IMR-90 (cell line): ENCODE measurements at regions not wholly inside any gene's neighbourhood (a gene's known extent, or its start where the extent isn't known, plus 50 kb on each side); places are given as distances from the start of the nearest gene placed in this dataset.

Experiments
- ATAC-seq: fragments of 200-7000 bp; cut with Tn5 transposase; 2 replicates; pipeline ENCODE4 v1.9.1; 2020; ENCODE audit warnings: low read depth, mild to moderate bottlenecking, moderate library complexity
- BruUV-seq: library from RNA; stranded (reverse); fragments of 400-500 nt; replicated peaks from 2 replicates; lab custom pipeline; 2021; lab: Mats Ljungman, UMichigan
- CTCF ChIA-PET: fragments of 300-600 bp; formaldehyde crosslinking; extraction: SDS; loops from one replicate; lab custom pipeline; 2021; ENCODE audit warnings: antibody characterized with exemption; lab: Yijun Ruan, JAX
- POLR2A ChIA-PET: fragments of 300-600 bp; sonication (Branson Sonifier 250); formaldehyde crosslinking; loops from one replicate; lab custom pipeline; 2022; ENCODE audit warnings: antibody characterized with exemption; ENCODE audit not compliant: unreplicated experiment; lab: Charles Lee
- DNase-seq: peaks from one replicate; pipeline ENCODE4 v3.0.0; 2013
- H2AFZ ChIP-seq: replicated peaks from 2 replicates; pipeline ENCODE3; 2013; ENCODE audit warnings: low read length, mild to moderate bottlenecking; ENCODE audit not compliant: poor library complexity
- H2AK5ac ChIP-seq: 2 replicates; pipeline ENCODE4 v1.6.1; 2013; ENCODE audit warnings: low read depth, low read length, inconsistent platforms
- H2AK9ac ChIP-seq: replicated peaks from 2 replicates; pipeline ENCODE3; 2013; ENCODE audit warnings: mild to moderate bottlenecking, low read depth, low read length, moderate library complexity; ENCODE audit not compliant: poor library complexity
- H2BK120ac ChIP-seq: 2 replicates; pipeline ENCODE4 v1.6.1; 2013; ENCODE audit warnings: low read depth, low read length, inconsistent platforms
- H2BK15ac ChIP-seq: 3 replicates; pipeline ENCODE4 v1.6.1; 2013; ENCODE audit warnings: low read depth, low read length, inconsistent platforms
- H2BK20ac ChIP-seq: 2 replicates; pipeline ENCODE4 v1.6.1; 2013; ENCODE audit warnings: low read depth, mild to moderate bottlenecking, inconsistent platforms, low read length, moderate library complexity
- H2BK5ac ChIP-seq: 2 replicates; pipeline ENCODE4 v1.6.1; 2013; ENCODE audit warnings: mild to moderate bottlenecking, low read depth, low read length, inconsistent platforms; ENCODE audit not compliant: poor library complexity, severe bottlenecking
- H3K14ac ChIP-seq: replicated peaks from 2 replicates; pipeline ENCODE4 v1.6.1; 2013; ENCODE audit warnings: low read depth, low read length, inconsistent platforms
- H3K18ac ChIP-seq: 2 replicates; pipeline ENCODE4 v1.6.1; 2013; ENCODE audit warnings: low read depth, low read length, control low read depth
- H3K23ac ChIP-seq: 2 replicates; pipeline ENCODE4 v1.6.1; 2013; ENCODE audit warnings: low read depth, low read length, inconsistent platforms
- H3K27ac ChIP-seq: 2 replicates; pipeline ENCODE4 v1.5.1; 2013; ENCODE audit warnings: mild to moderate bottlenecking, control low read depth, low read length; ENCODE audit not compliant: insufficient read depth
- H3K27me3 ChIP-seq: 2 replicates; pipeline ENCODE4 v1.6.1; 2013; ENCODE audit warnings: low read length; ENCODE audit not compliant: control insufficient read depth, insufficient read depth
- H3K36me3 ChIP-seq: 2 replicates; pipeline ENCODE4 v1.6.1; 2013; ENCODE audit warnings: low read length, mixed read lengths; ENCODE audit not compliant: control insufficient read depth, insufficient read depth
- H3K4ac ChIP-seq: 2 replicates; pipeline ENCODE4 v1.6.1; 2013; ENCODE audit warnings: low read depth, low read length, inconsistent platforms
- H3K4me1 ChIP-seq: 2 replicates; pipeline ENCODE4 v1.6.1; 2013; ENCODE audit warnings: low read length, mixed read lengths; ENCODE audit not compliant: control insufficient read depth, insufficient read depth
- H3K4me2 ChIP-seq: 2 replicates; pipeline ENCODE4 v1.6.1; 2013; ENCODE audit warnings: low read depth, mild to moderate bottlenecking, control low read depth, low read length, moderate library complexity
- H3K4me3 ChIP-seq: 2 replicates; pipeline ENCODE4 v1.5.1; 2013; ENCODE audit warnings: low read depth, mild to moderate bottlenecking, control low read depth, low read length, moderate library complexity; ENCODE audit not compliant: insufficient read depth
- H3K56ac ChIP-seq: 2 replicates; pipeline ENCODE4 v1.6.1; 2013; ENCODE audit warnings: low read length, inconsistent platforms; ENCODE audit not compliant: insufficient read depth; ENCODE audit errors: extremely low read depth
- H3K79me1 ChIP-seq, 2 experiments: 2 replicates each; pipeline ENCODE4 v1.6.1; 2013; ENCODE audit warnings: low read length in 2 of 2, inconsistent platforms in 1 of 2, low read depth in 1 of 2
- H3K9ac ChIP-seq: 2 replicates; pipeline ENCODE4 v1.6.1; 2013; ENCODE audit warnings: low read depth, low read length, control low read depth
- H3K9me1 ChIP-seq: 2 replicates; pipeline ENCODE4 v1.6.1; 2013; ENCODE audit warnings: low read length, inconsistent platforms; ENCODE audit not compliant: insufficient read depth
- H3K9me3 ChIP-seq: 2 replicates; pipeline ENCODE4 v1.6.1; 2013; ENCODE audit warnings: low read length; ENCODE audit not compliant: control insufficient read depth, insufficient read depth
- H4K20me1 ChIP-seq: 2 replicates; pipeline ENCODE4 v1.6.1; 2013; ENCODE audit warnings: low read length, inconsistent platforms; ENCODE audit not compliant: insufficient read depth
- H4K5ac ChIP-seq: 2 replicates; pipeline ENCODE4 v1.6.1; 2013; ENCODE audit warnings: mild to moderate bottlenecking, low read depth, low read length, control low read depth
- H4K8ac ChIP-seq, 2 experiments: 2 replicates each; pipeline ENCODE4 v1.6.1; 2013; ENCODE audit warnings: low read depth in 2 of 2, low read length in 2 of 2, control low read depth in 1 of 2, inconsistent platforms in 1 of 2
- H4K91ac ChIP-seq: 2 replicates; pipeline ENCODE4 v1.6.1; 2013; ENCODE audit warnings: low read depth, low read length, inconsistent platforms; ENCODE audit not compliant: insufficient read depth
- BHLHE40 ChIP-seq: fragments of 150-350 bp; IDR thresholded peaks from 2 replicates; pipeline ENCODE4 v1.6.1; 2016; ENCODE audit warnings: mild to moderate bottlenecking, low read depth, low read length
- CEBPB ChIP-seq: IDR thresholded peaks from 2 replicates; pipeline ENCODE4 v1.6.1; 2012; ENCODE audit warnings: low read depth, low read length, improper control_type of control experiment
- CHD1 ChIP-seq: IDR thresholded peaks from 2 replicates; pipeline ENCODE4 v1.6.1; 2012; ENCODE audit warnings: low read depth, low read length, improper control_type of control experiment
- CTCF ChIP-seq: conservative IDR thresholded peaks from 2 replicates; pipeline ENCODE4 v1.5.1; 2012; ENCODE audit warnings: mild to moderate bottlenecking, low read depth, low read length, improper control_type of control experiment
- ELK1 ChIP-seq: fragments of 150-350 bp; IDR thresholded peaks from 2 replicates; pipeline ENCODE4 v1.6.1; 2016; ENCODE audit warnings: low read depth, mild to moderate bottlenecking, low read length, moderate library complexity, borderline replicate concordance
- FOS ChIP-seq: fragments of 150-350 bp; IDR thresholded peaks from 2 replicates; pipeline ENCODE4 v1.6.1; 2016; ENCODE audit warnings: low read depth, low read length
- MAFK ChIP-seq: IDR thresholded peaks from 2 replicates; pipeline ENCODE4 v1.6.1; 2012; ENCODE audit warnings: low read depth, low read length, improper control_type of control experiment
- MAZ ChIP-seq: IDR thresholded peaks from 2 replicates; pipeline ENCODE4 v1.6.1; 2012; ENCODE audit warnings: low read depth, mild to moderate bottlenecking, low read length, improper control_type of control experiment, moderate library complexity, borderline replicate concordance
- MXI1 ChIP-seq: IDR thresholded peaks from 2 replicates; pipeline ENCODE4 v1.6.1; 2012; ENCODE audit warnings: low read depth, mild to moderate bottlenecking, low read length, moderate library complexity, borderline replicate concordance
- NFE2L2 ChIP-seq: fragments of 150-350 bp; IDR thresholded peaks from 2 replicates; pipeline ENCODE4 v1.6.1; 2016; ENCODE audit warnings: low read depth, mild to moderate bottlenecking, low read length
- POLR2A ChIP-seq: IDR thresholded peaks from 2 replicates; pipeline ENCODE4 v1.6.1; 2012; ENCODE audit warnings: mild to moderate bottlenecking, low read depth, low read length
- RAD21 ChIP-seq: IDR thresholded peaks from 2 replicates; pipeline ENCODE4 v1.6.1; 2012; ENCODE audit warnings: low read length, improper control_type of control experiment
- RCOR1 ChIP-seq: IDR thresholded peaks from 2 replicates; pipeline ENCODE4 v1.6.1; 2012; ENCODE audit warnings: mild to moderate bottlenecking, low read length, improper control_type of control experiment; ENCODE audit not compliant: insufficient replicate concordance
- RFX5 ChIP-seq: IDR thresholded peaks from 2 replicates; pipeline ENCODE4 v1.8.0; 2012; ENCODE audit warnings: low read depth, mild to moderate bottlenecking, low read length, moderate library complexity
- SMC3 ChIP-seq: fragments of 150-350 bp; IDR thresholded peaks from 2 replicates; pipeline ENCODE4 v1.6.1; 2016; ENCODE audit warnings: low read depth, mild to moderate bottlenecking, antibody characterized with exemption, low read length, moderate library complexity
- USF2 ChIP-seq: fragments of 150-350 bp; IDR thresholded peaks from 2 replicates; pipeline ENCODE4 v1.6.1; 2017; ENCODE audit warnings: mild to moderate bottlenecking, antibody characterized with exemption, low read length, low read depth
- WGBS, 2 experiments: methylation state at CpG; one replicate each; pipeline versions ENCODE4 v1.1.5 to v1.1.7; 2013; ENCODE audit warnings: missing lambda C conversion rate in 2 of 2; ENCODE audit not compliant: insufficient read length in 1 of 2; ENCODE audit errors: extremely low coverage in 2 of 2; 5-methylcytosine and 5-hydroxymethylcytosine counted together
- dilution Hi-C: fragments of 300-500 bp; cut with HindIII; formaldehyde crosslinking; loops from one replicate; pipeline ENCODE4 v1.14.3; 2018; ENCODE audit warnings: low sequenced_read_pairs; ENCODE audit not compliant: unreplicated experiment
- in situ Hi-C: fragments of 300-500 bp; cut with MboI; formaldehyde crosslinking; loops from 3 replicates; pipeline ENCODE4 v1.14.3; 2019; ENCODE audit warnings: low sequenced_read_pairs, inconsistent platforms, mixed read lengths
- intact Hi-C: fragments of 100-400 bp; cut with micrococcal nuclease; formaldehyde crosslinking; loops from 2 replicates; pipeline ENCODE4 v1.10.0; 2022

GRCh38 chr5:129174480-129174879 lies 79.9 kb downstream of the ISOC1 start:
- no peaks in the 10 kb centered on the region for H3K79me1 ChIP-seq
- DNase-seq (no peak), ATAC-seq (no peak)
- no peak overlapping the region for H3K9ac ChIP-seq
- in situ Hi-C loops, result no loop called here
- no peak overlapping the region for H3K23ac ChIP-seq
- no peak overlapping the region for H2BK5ac ChIP-seq
- H3K9me1 ChIP-seq, result no peaks in the 10 kb centered on the region
- no peak overlapping the region for H2BK120ac ChIP-seq
- H4K8ac ChIP-seq, result no peak overlapping the region
- H3K18ac ChIP-seq, result no peak overlapping the region
- no peak overlapping the region for H3K14ac ChIP-seq
- no peak overlapping the region for H2BK15ac ChIP-seq
- no peaks in the 10 kb centered on the region for H4K20me1 ChIP-seq
- H4K5ac ChIP-seq, result no peak overlapping the region
- H3K27ac ChIP-seq, result no peak overlapping the region
- intact Hi-C loops, result loop anchor here (5.0 kb wide), 1 partner anchor 678 kb away; no protein-coding TSS in a partner anchor
- no peak overlapping the region for H3K56ac ChIP-seq
- TF ChIP-seq ELK1 (no peak), POLR2A (no peak), RFX5 (no peak), CEBPB (no peak), MAZ (no peak), RAD21 (no peak), SMC3 (no peak), RCOR1 (no peak), USF2 (no peak), MXI1 (no peak), FOS (no peak), CHD1 (no peak), CTCF (no peak), MAFK (no peak), BHLHE40 (no peak), NFE2L2 (no peak)
- no peak overlapping the region for H3K4me2 ChIP-seq
- no peak overlapping the region for H2AK5ac ChIP-seq
- H2AK9ac ChIP-seq, result no peak overlapping the region
- dilution Hi-C loops, result no loop called here
- no peaks in the 10 kb centered on the region for H3K4me1 ChIP-seq
- H3K27me3 ChIP-seq, result no peaks in the 10 kb centered on the region
- H3K36me3 ChIP-seq, result no peaks in the 10 kb centered on the region
- no peak overlapping the region for H4K91ac ChIP-seq
- no CpG with 5 or more reads among the region's 2 CpGs for WGBS, 2 experiments
- H2AFZ ChIP-seq, result no peak overlapping the region
- H3K4ac ChIP-seq, result no peak overlapping the region
- ChIA-PET POLR2A (no interaction called here), CTCF (no interaction called here)
- BruUV-seq, result no TSS peak
- no peak overlapping the region for H3K4me3 ChIP-seq
- no peaks in the 10 kb centered on the region for H3K9me3 ChIP-seq
- no peak overlapping the region for H2BK20ac ChIP-seq
